ENCODE measurements at regions not wholly inside any gene's neighbourhood (a gene's known extent, or its start where the extent isn't known, plus 50 kb on each side); places are given as distances from the start of the nearest gene placed in this dataset.

- TF ChIP-seq CTCF (IDR thresholded peaks at IDR 0.05) (no peak), ZFX (IDR thresholded peaks at IDR 0.05; ENCODE audit: borderline replicate concordance) (no peak)
Observed at GRCh38 chr15:101551696-101552591, 62.4 kb upstream of the PCSK6 start.
